ENCODE measurements at regions not wholly inside any gene's neighbourhood (a gene's known extent, or its start where the extent isn't known, plus 50 kb on each side); places are given as distances from the start of the nearest gene placed in this dataset.
A peak's percentile ranks its signal among the peaks of the same experiment; 100 is the strongest.
"Not testable (repeated sequence)": the region's sequence is repeated elsewhere in the genome, so short reads cannot be mapped to it uniquely, and the experiment has no call there.

- TF ChIP-seq POLR2A (IDR thresholded peaks at IDR 0.05; ENCODE audit: low read depth, low read length) (no peak), POLR2AphosphoS5 (IDR thresholded peaks at IDR 0.05; ENCODE audit: low read depth, low read length) (no peak), SPI1 (IDR thresholded peaks at IDR 0.05; ENCODE audit: low read depth, low read length) (no peak), TAF1 (IDR thresholded peaks at IDR 0.05; ENCODE audit: low read depth, low read length) (no peak), PAX5 (IDR thresholded peaks at IDR 0.05; ENCODE audit: insufficient read depth, low read length, severe bottlenecking) (no peak), POU2F2 (IDR thresholded peaks at IDR 0.05; ENCODE audit: low read depth, low read length) (no peak)
- FAIRE-seq: no peak
- DNase-seq (ENCODE audit: insufficient read length, low spot score): no peak
Observed at GRCh38 chr4:131441004-131441688, 1707.9 kb upstream of the PCDH10 start.

GRCh38 chr4:131447883-131448282, 1701.2 kb upstream of the PCDH10 start:
- no peak for DNase-seq (ENCODE audit: insufficient read length, low spot score)
- no peak for FAIRE-seq
- TF ChIP-seq SPI1 (IDR thresholded peaks at IDR 0.05; ENCODE audit: low read depth, low read length) (no peak), POU2F2 (IDR thresholded peaks at IDR 0.05; ENCODE audit: low read depth, low read length) (no peak), TAF1 (IDR thresholded peaks at IDR 0.05; ENCODE audit: low read depth, low read length) (no peak), POLR2A (IDR thresholded peaks at IDR 0.05; ENCODE audit: low read depth, low read length) (no peak), PAX5 (IDR thresholded peaks at IDR 0.05; ENCODE audit: insufficient read depth, low read length, severe bottlenecking) (no peak), POLR2AphosphoS5 (IDR thresholded peaks at IDR 0.05; ENCODE audit: low read depth, low read length) (no peak)

- DNase-seq (ENCODE audit: insufficient read length, low spot score) (no peak), FAIRE-seq (peak; percentile 47)
- TF ChIP-seq PAX5 (IDR thresholded peaks at IDR 0.05; ENCODE audit: insufficient read depth, low read length, severe bottlenecking) (no peak), POLR2AphosphoS5 (IDR thresholded peaks at IDR 0.05; ENCODE audit: low read depth, low read length) (no peak), POLR2A (IDR thresholded peaks at IDR 0.05; ENCODE audit: low read depth, low read length) (no peak), SPI1 (IDR thresholded peaks at IDR 0.05; ENCODE audit: low read depth, low read length) (no peak), POU2F2 (IDR thresholded peaks at IDR 0.05; ENCODE audit: low read depth, low read length) (no peak), TAF1 (IDR thresholded peaks at IDR 0.05; ENCODE audit: low read depth, low read length) (no peak)
Observed at GRCh38 chr4:131450572-131451209, 1698.4 kb upstream of the PCDH10 start.

- TF ChIP-seq POLR2A (IDR thresholded peaks at IDR 0.05; ENCODE audit: low read depth, low read length) (no peak), TAF1 (IDR thresholded peaks at IDR 0.05; ENCODE audit: low read depth, low read length) (no peak), POU2F2 (IDR thresholded peaks at IDR 0.05; ENCODE audit: low read depth, low read length) (no peak), POLR2AphosphoS5 (IDR thresholded peaks at IDR 0.05; ENCODE audit: low read depth, low read length) (no peak), PAX5 (IDR thresholded peaks at IDR 0.05; ENCODE audit: insufficient read depth, low read length, severe bottlenecking) (no peak), SPI1 (IDR thresholded peaks at IDR 0.05; ENCODE audit: low read depth, low read length) (no peak)
- DNase-seq (ENCODE audit: insufficient read length, low spot score) (no peak), FAIRE-seq (peak; percentile 35)
Observed at GRCh38 chr4:131459430-131460101, 1689.5 kb upstream of the PCDH10 start.

GRCh38 chr4:131470360-131470759, 1678.7 kb upstream of the PCDH10 start:
- DNase-seq (ENCODE audit: insufficient read length, low spot score): no peak
- TF ChIP-seq POLR2A (IDR thresholded peaks at IDR 0.05; ENCODE audit: low read depth, low read length) (no peak), POLR2AphosphoS5 (IDR thresholded peaks at IDR 0.05; ENCODE audit: low read depth, low read length) (no peak), TAF1 (IDR thresholded peaks at IDR 0.05; ENCODE audit: low read depth, low read length) (no peak), SPI1 (IDR thresholded peaks at IDR 0.05; ENCODE audit: low read depth, low read length) (no peak)
- no peak for FAIRE-seq

- DNase-seq (ENCODE audit: insufficient read length, low spot score) (no peak), FAIRE-seq (no peak)
- TF ChIP-seq TAF1 (IDR thresholded peaks at IDR 0.05; ENCODE audit: low read depth, low read length) (no peak), POLR2A (IDR thresholded peaks at IDR 0.05; ENCODE audit: low read depth, low read length) (no peak), SPI1 (IDR thresholded peaks at IDR 0.05; ENCODE audit: low read depth, low read length) (no peak), PAX5 (IDR thresholded peaks at IDR 0.05; ENCODE audit: insufficient read depth, low read length, severe bottlenecking) (no peak), POLR2AphosphoS5 (IDR thresholded peaks at IDR 0.05; ENCODE audit: low read depth, low read length) (no peak), POU2F2 (IDR thresholded peaks at IDR 0.05; ENCODE audit: low read depth, low read length) (no peak)
Observed at GRCh38 chr4:131488772-131489171, 1660.3 kb upstream of the PCDH10 start.

GRCh38 chr4:131496211-131496610, 1652.9 kb upstream of the PCDH10 start:
- not testable (repeated sequence) for FAIRE-seq; DNase-seq (ENCODE audit: insufficient read length, low spot score)

GRCh38 chr4:131499141-131499873, 1649.8 kb upstream of the PCDH10 start:
- DNase-seq (ENCODE audit: insufficient read length, low spot score) (no peak), FAIRE-seq (no peak)
- TF ChIP-seq TAF1 (IDR thresholded peaks at IDR 0.05; ENCODE audit: low read depth, low read length): no peak
- no peak for TF ChIP-seq POLR2A (IDR thresholded peaks at IDR 0.05; ENCODE audit: low read depth, low read length)
- no peak for TF ChIP-seq POLR2AphosphoS5 (IDR thresholded peaks at IDR 0.05; ENCODE audit: low read depth, low read length)
- TF ChIP-seq PAX5 (IDR thresholded peaks at IDR 0.05; ENCODE audit: insufficient read depth, low read length, severe bottlenecking): no peak
- TF ChIP-seq POU2F2 (IDR thresholded peaks at IDR 0.05; ENCODE audit: low read depth, low read length): no peak
- no peak for TF ChIP-seq SPI1 (IDR thresholded peaks at IDR 0.05; ENCODE audit: low read depth, low read length)

- TF ChIP-seq POLR2A (IDR thresholded peaks at IDR 0.05; ENCODE audit: low read depth, low read length): no peak
- TF ChIP-seq POLR2AphosphoS5 (IDR thresholded peaks at IDR 0.05; ENCODE audit: low read depth, low read length): no peak
- no peak for TF ChIP-seq POU2F2 (IDR thresholded peaks at IDR 0.05; ENCODE audit: low read depth, low read length)
- no peak for TF ChIP-seq PAX5 (IDR thresholded peaks at IDR 0.05; ENCODE audit: insufficient read depth, low read length, severe bottlenecking)
- TF ChIP-seq SPI1 (IDR thresholded peaks at IDR 0.05; ENCODE audit: low read depth, low read length): no peak
- no peak for TF ChIP-seq TAF1 (IDR thresholded peaks at IDR 0.05; ENCODE audit: low read depth, low read length)
- no peak for DNase-seq (ENCODE audit: insufficient read length, low spot score)
- no peak for FAIRE-seq
Observed at GRCh38 chr4:131509521-131509920, 1639.6 kb upstream of the PCDH10 start.

Data from GM12891 (cell line).